A673 (cell line): ENCODE measurements at regions not wholly inside any gene's neighbourhood (a gene's known extent, or its start where the extent isn't known, plus 50 kb on each side); places are given as distances from the start of the nearest gene placed in this dataset.

Experiments used
- BruUV-seq: library from RNA; stranded (reverse); fragments of 400-500 nt; replicated peaks from 2 replicates; lab custom pipeline; 2021; lab: Mats Ljungman, UMichigan
- CTCF ChIA-PET: fragments of 300-600 bp; sonication (Branson Sonifier 250); formaldehyde crosslinking; loops from one replicate; lab custom pipeline; 2022; ENCODE audit warnings: antibody characterized with exemption; lab: Charles Lee
- POLR2A ChIA-PET: fragments of 300-600 bp; sonication (Branson Sonifier 250); formaldehyde crosslinking; loops from one replicate; lab custom pipeline; 2022; ENCODE audit warnings: antibody characterized with exemption; ENCODE audit not compliant: low non-redundant PET; lab: Charles Lee
- DNase-seq: peaks from one replicate; pipeline ENCODE4 v3.0.0-alpha.2; 2015; ENCODE audit warnings: low spot score
- H3K27ac ChIP-seq: fragments of 200-600 bp; sonication (generic); 2 replicates; pipeline ENCODE4 v1.5.1; 2016; ENCODE audit warnings: mixed run types, low read depth, mild to moderate bottlenecking, mixed read lengths, antibody characterized with exemption, low read length; ENCODE audit not compliant: poor library complexity, severe bottlenecking
- H3K27me3 ChIP-seq: fragments of 200-600 bp; sonication (generic); replicated peaks from 2 replicates; pipeline ENCODE4 v1.6.1; 2017; ENCODE audit warnings: mixed run types, low read depth, mild to moderate bottlenecking, mixed read lengths, antibody characterized with exemption, low read length; ENCODE audit not compliant: insufficient read depth, poor library complexity
- H3K36me3 ChIP-seq: fragments of 200-600 bp; sonication (generic); 2 replicates; pipeline ENCODE4 v1.6.1; 2016; ENCODE audit warnings: mixed run types, mild to moderate bottlenecking, mixed read lengths, antibody characterized with exemption, low read length; ENCODE audit not compliant: insufficient read depth, poor library complexity, severe bottlenecking
- H3K4me1 ChIP-seq: fragments of 200-600 bp; sonication (generic); 2 replicates; pipeline ENCODE4 v1.6.1; 2017; ENCODE audit warnings: mixed run types, mild to moderate bottlenecking, mixed read lengths, antibody characterized with exemption, low read length; ENCODE audit not compliant: insufficient read depth, poor library complexity, severe bottlenecking
- H3K4me3 ChIP-seq: fragments of 200-600 bp; sonication (generic); 2 replicates; pipeline ENCODE4 v1.5.1; 2016; ENCODE audit warnings: low read depth, mixed run types, mild to moderate bottlenecking, mixed read lengths, low read length; ENCODE audit not compliant: poor library complexity, severe bottlenecking
- H3K9me3 ChIP-seq: fragments of 200-600 bp; sonication (generic); 2 replicates; pipeline ENCODE4 v1.6.1; 2016; ENCODE audit warnings: mixed run types, low read depth, mild to moderate bottlenecking, mixed read lengths, antibody characterized with exemption, low read length; ENCODE audit not compliant: poor library complexity, severe bottlenecking
- EZH2 ChIP-seq: fragments of 200-600 bp; sonication (generic); IDR thresholded peaks from 2 replicates; pipeline ENCODE4 v1.6.1; 2017; ENCODE audit warnings: borderline replicate concordance, low read depth, mild to moderate bottlenecking, mixed read lengths, antibody characterized with exemption, low read length; ENCODE audit not compliant: poor library complexity, severe bottlenecking
- intact Hi-C: fragments of 100-400 bp; cut with micrococcal nuclease; formaldehyde crosslinking; loops from one replicate; pipeline ENCODE4 v1.10.0; 2022; ENCODE audit not compliant: unreplicated experiment
- TF ChIP-seq, protein P1 (sequence below): fragments of 300-800, 200-600 bp; sonication (generic); conservative IDR thresholded peaks from 2 replicates; pipeline ENCODE4 v1.5.1; 2017; ENCODE audit warnings: low read depth, mild to moderate bottlenecking, antibody characterized with exemption, low read length, moderate library complexity, mixed read lengths

DNA sequence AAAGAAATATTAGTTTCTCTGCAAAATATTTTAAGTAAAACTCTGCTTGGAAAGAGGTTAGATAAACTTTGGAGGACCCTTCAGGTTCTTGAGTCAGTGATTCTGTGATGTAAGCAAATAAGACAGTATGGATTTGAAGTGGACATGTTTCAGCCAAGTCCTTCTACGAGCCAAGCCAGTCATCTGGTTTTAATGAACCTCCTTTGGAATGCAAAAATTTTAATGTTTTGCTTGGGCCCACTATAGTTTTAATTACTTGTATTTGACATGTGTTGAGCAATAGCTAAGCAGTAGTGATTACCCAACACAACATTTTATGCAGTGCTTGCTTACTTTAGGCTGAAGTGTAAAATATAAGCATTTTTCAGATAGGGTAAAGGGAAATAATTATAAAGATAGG lies 296.3 kb upstream of the SEMA3D start:
- ChIA-PET CTCF (no interaction called here), POLR2A (no interaction called here)
- Histone ChIP-seq H3K36me3 (no peaks in the 10 kb centered on the region), H3K27me3 (no peaks in the 10 kb centered on the region), H3K4me1 (peaks cover 7% of the 10 kb centered on the region), H3K4me3 (no peak overlapping the region), H3K27ac (no peak overlapping the region), H3K9me3 (no peaks in the 10 kb centered on the region)
- TF ChIP-seq, protein P1, sequence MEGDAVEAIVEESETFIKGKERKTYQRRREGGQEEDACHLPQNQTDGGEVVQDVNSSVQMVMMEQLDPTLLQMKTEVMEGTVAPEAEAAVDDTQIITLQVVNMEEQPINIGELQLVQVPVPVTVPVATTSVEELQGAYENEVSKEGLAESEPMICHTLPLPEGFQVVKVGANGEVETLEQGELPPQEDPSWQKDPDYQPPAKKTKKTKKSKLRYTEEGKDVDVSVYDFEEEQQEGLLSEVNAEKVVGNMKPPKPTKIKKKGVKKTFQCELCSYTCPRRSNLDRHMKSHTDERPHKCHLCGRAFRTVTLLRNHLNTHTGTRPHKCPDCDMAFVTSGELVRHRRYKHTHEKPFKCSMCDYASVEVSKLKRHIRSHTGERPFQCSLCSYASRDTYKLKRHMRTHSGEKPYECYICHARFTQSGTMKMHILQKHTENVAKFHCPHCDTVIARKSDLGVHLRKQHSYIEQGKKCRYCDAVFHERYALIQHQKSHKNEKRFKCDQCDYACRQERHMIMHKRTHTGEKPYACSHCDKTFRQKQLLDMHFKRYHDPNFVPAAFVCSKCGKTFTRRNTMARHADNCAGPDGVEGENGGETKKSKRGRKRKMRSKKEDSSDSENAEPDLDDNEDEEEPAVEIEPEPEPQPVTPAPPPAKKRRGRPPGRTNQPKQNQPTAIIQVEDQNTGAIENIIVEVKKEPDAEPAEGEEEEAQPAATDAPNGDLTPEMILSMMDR: no peak
- no peak for TF ChIP-seq EZH2
- peak; percentile 43 for DNase-seq
- intact Hi-C loops: no loop called here
- BruUV-seq: no TSS peak

DNA sequence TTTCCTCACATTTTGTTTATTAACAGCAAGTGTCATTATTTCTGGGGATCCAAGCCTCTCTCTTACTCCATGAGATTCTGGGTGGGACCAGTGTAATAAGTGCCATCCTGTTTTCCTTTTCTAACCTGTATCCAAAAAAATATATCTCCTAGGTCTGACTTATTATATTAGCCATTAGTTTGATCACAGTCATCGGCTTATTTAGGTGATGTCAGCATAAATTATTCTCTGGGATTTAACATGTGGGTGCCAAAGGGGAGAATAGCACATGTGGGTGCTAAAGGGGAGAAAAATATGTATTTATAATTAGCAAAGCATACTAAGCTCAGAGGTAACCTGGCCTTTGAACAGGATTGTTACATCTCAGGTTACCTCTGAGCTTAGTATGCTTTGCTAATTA lies 293.8 kb upstream of the SEMA3D start:
- Histone ChIP-seq H3K4me3 (no peak overlapping the region), H3K9me3 (no peaks in the 10 kb centered on the region), H3K4me1 (peaks cover 7% of the 10 kb centered on the region), H3K27ac (no peak overlapping the region), H3K36me3 (no peaks in the 10 kb centered on the region), H3K27me3 (no peaks in the 10 kb centered on the region)
- DNase-seq: no peak
- no peak for TF ChIP-seq EZH2
- TF ChIP-seq, protein P1: no peak
- intact Hi-C loops: no loop called here
- no TSS peak for BruUV-seq
- POLR2A ChIA-PET: no interaction called here
- CTCF ChIA-PET: no interaction called here

DNA sequence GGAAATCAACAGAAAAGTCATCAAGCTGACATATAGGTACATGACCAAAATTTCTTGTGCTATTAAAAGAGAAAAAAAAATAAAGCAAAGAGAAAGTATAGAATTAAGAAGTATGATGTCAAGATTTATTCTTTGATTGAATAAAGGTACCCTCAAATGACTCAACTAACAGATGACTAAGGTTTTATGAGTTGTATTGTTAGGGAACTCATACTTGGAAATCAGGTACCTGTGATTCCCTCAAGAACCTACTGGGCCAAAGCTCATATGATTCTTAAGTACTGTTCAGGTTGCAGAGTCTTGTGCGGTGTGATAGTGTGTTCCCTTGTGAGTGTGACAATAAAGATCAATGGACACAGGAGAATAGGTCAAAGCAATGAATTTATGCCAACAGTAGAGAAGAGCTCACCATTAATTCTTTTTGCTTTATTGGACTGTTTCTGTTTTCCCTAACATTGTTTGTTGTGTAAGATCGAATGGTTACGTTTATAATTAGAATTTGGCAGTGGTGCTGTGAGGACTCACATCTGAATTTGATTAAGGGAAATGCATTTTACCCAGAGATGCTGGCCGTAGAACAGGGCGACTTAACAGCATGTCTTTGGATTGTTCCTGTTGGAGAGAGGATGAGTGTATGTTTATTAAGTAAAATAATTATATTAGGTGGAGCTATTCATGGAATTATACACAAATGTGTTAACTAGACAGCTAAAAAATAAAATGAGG lies 293.2 kb upstream of the SEMA3D start:
- ChIA-PET CTCF (no interaction called here), POLR2A (no interaction called here)
- DNase-seq: no peak
- no peaks in the 10 kb centered on the region for H3K27me3 ChIP-seq
- H3K36me3 ChIP-seq: no peaks in the 10 kb centered on the region
- no peak overlapping the region for H3K4me3 ChIP-seq
- intact Hi-C loops: no loop called here
- BruUV-seq: no TSS peak
- no peak overlapping the region for H3K27ac ChIP-seq
- no peak for TF ChIP-seq EZH2
- TF ChIP-seq, protein P1: no peak
- H3K9me3 ChIP-seq: no peaks in the 10 kb centered on the region
- H3K4me1 ChIP-seq: peaks cover 7% of the 10 kb centered on the region
